Keratinocyte (primary cell): ENCODE measurements at regions not wholly inside any gene's neighbourhood (a gene's known extent, or its start where the extent isn't known, plus 50 kb on each side); places are given as distances from the start of the nearest gene placed in this dataset.
A peak's percentile ranks its signal among the peaks of the same experiment; 100 is the strongest.

Experiments
- EZH2 ChIP-seq: IDR thresholded peaks from one replicate; pipeline ENCODE4 v1.6.1; 2012; ENCODE audit warnings: inconsistent platforms, mild to moderate bottlenecking, low read length, moderate library complexity
- TF ChIP-seq, protein P1 (sequence below), 3 experiments: IDR thresholded peaks in 1 of 3; conservative IDR thresholded peaks in 1 of 3; optimal IDR thresholded peaks in 1 of 3; 2 replicates in 2 of 3; 3 replicates in 1 of 3; pipeline versions ENCODE3 to v1.5.1; 2011; ENCODE audit warnings: low read length in 3 of 3, mild to moderate bottlenecking in 3 of 3, moderate library complexity in 2 of 3, control low read depth in 1 of 3, inconsistent platforms in 1 of 3; ENCODE audit not compliant: insufficient read depth in 2 of 3; ENCODE audit errors: extremely low read depth in 1 of 3

DNA sequence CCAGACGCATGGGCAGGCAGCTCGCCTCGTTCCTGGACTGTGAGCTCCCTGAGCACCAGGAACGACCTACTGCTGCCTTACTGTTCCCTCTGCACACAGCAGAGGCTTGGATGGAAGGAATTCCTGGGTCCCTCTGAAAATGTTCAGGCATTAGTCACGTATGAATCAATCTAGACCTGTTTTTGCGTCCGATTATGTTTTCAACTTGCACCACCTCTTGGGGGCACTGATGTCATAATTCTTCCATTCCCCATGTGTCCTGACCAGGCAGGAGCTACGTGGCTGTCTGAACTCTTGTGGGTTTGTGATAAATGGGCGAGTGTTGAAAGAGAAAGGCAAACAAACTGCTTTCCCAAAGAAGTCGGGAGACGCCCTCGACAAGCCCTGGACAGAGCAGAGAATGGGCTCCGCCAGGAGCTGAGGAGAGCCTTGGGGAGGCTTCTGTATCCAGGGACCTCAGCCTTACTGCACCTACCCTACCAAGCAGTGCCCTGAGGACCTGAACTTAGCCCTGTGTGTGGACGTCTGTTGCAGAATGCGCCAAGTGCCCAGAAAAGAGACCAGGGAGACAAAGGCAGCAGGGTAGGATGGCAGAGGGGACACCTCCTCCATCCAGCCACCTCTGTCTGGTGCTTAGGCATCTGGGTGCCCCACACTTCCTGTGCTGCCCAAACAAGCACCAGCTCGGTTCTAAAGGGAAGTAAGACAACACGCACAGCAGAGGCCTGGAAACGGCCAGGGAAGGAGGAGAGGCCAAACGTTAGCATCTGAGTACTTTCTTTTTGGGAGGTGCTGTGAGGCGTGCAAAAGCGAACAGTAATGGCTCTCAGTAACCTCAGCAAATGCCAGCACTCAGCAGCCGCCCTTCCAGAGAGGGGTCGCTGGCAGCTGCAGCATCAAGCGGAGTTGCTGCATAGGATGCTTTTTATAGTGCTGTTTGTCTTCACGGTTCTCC, 124.2 kb downstream of the LY86 start:
- TF ChIP-seq, protein P1, sequence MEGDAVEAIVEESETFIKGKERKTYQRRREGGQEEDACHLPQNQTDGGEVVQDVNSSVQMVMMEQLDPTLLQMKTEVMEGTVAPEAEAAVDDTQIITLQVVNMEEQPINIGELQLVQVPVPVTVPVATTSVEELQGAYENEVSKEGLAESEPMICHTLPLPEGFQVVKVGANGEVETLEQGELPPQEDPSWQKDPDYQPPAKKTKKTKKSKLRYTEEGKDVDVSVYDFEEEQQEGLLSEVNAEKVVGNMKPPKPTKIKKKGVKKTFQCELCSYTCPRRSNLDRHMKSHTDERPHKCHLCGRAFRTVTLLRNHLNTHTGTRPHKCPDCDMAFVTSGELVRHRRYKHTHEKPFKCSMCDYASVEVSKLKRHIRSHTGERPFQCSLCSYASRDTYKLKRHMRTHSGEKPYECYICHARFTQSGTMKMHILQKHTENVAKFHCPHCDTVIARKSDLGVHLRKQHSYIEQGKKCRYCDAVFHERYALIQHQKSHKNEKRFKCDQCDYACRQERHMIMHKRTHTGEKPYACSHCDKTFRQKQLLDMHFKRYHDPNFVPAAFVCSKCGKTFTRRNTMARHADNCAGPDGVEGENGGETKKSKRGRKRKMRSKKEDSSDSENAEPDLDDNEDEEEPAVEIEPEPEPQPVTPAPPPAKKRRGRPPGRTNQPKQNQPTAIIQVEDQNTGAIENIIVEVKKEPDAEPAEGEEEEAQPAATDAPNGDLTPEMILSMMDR (optimal IDR thresholded peaks at IDR 0.05 in 1 of 3, IDR thresholded peaks at IDR 0.05 in 1 of 3, conservative IDR thresholded peaks at IDR 0.05 in 1 of 3; ENCODE audit: extremely low read depth in 1 of 3, insufficient read depth in 2 of 3, low read length in 3 of 3), result peak; percentile 12 to 63 (median 31)
- TF ChIP-seq EZH2, result no peak
